NCI-H526 (cell line): ENCODE measurements at regions not wholly inside any gene's neighbourhood (a gene's known extent, or its start where the extent isn't known, plus 50 kb on each side); places are given as distances from the start of the nearest gene placed in this dataset.

Experiments
- DNase-seq, 2 experiments: peaks; one replicate each; lab custom pipeline; 2025; lab: John Stamatoyannopoulos, UW

DNA sequence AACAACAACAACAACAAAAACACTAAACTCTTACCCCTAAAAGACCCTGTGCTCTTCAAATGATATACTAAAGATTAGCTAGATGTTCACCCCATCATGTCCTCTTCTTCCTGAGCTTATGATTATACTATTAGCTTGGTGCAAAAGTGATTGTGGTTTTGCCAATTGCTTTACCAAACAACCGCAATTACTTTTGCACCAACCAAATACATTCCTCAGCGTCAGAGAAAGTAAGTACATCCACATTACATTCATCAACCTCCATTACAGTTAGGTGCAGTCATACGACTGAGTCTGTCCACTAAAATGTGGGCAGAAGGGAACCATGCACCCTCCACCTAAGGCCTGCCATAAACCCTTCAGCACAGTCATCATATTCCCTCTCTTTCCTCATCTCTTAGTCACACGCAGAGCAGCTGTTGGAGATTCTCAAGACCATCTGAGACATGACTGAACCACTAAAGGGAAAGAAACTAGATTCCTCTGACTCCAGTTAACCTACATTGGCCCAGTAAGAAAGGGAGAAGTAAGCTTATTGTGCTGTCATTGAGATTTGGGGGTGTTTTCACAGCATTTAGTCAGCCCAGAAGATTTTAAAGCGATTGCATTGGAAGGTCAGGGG is 181.6 kb upstream of the TLE4 start:
- DNase-seq = no peak

DNA sequence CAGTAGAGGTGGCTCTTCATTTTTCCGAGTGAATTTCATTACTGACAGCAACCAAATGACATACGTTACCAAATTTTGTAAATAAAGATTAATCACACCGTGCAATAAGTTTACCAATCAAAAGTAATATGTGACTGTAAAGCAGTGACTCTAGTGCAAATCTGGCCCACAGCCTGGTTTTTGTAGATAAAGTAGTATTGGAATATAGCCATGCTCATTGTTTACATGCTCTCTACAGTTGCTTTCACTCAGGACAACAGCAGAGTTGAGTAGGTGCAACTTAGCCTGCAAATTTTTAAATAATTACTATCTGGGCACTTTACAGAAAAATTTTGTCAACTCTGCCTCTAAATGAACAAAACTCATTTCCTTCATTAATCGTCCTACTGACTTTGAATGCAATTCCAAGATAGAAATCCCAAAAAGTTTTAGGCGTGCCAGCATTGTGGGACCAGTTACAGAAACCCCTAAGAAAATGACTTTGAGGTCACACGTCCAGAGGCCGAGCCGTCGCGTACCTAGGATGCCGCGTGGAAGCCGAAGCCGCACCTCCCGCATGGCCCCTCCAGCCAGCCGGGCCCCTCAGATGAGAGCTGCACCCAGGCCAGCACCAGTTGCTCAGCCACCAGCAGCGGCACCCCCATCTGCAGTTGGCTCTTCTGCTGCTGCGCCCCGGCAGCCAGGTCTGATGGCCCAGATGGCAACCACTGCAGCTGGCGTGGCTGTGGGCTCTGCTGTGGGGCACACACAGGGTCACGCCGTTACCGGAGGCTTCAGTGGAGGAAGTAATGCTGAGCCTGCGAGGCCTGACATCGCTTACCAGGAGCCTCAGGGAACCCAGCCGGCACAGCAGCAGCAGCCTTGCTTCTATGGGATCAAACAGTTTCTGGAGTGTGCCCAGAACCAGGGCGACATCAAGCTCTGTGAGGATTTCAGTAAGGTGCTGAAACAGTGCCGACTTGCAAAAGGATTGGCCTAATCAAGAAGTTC is 180.7 kb upstream of the TLE4 start:
- DNase-seq = no peak

DNA sequence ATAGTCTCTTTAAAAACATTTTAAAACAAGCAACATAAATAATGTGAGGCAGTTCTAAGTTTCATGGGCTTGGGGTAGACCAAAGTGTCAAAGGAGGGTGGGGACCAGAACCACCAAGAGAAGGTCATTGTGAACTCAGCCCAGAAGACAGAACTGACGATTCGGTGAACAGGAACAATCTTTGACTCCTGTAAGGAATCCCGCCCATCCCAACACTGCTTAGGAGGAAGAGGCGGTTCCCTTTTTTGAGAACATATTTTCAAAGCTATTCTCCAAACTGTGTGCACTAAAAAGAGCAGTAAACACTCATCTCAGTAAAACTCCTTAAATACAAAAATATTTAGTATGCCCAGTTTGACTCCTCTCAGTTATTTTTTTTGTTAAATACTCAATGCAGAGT is 176.5 kb upstream of the TLE4 start:
- DNase-seq = no peak

DNA sequence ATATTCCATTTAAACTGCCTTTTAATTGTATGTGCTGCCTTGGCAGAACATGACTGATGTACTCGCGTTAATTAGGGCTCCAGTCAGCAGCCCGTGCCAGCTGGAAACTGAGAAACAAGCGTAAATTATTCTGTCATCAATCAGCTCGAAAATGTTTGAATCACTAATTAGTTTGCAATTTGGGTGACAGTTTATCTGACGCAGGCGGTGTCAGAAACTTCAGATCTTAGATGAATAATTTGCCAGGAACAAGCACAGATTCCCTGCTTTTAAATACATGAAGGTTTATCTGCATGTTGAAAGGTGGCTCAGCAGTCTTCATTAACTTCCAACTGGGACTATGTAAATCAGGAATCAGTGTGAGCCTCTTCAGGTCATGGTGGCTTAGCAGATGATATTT is 176.0 kb upstream of the TLE4 start:
- DNase-seq = peak in 1 of 2 experiments; percentile 0

DNA sequence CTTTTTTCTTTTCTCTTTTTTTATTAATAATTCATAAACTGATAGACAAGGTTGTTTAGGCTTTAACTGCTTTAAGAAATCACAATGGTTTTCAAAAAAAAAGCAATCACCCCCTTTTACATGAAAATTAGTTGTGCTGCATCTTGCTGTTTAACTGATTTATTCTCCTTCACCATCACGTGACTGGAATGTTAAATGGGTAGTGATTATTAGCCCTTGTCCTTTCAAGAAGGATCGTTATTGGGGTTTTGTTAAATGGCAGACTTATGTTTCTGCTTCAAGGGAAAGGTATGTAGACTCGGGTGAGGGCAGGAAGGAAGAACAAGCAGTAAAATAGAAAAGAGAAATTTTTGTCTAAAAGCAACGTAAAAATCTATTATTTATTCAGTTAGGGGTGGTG is 175.6 kb upstream of the TLE4 start:
- DNase-seq = no peak

DNA sequence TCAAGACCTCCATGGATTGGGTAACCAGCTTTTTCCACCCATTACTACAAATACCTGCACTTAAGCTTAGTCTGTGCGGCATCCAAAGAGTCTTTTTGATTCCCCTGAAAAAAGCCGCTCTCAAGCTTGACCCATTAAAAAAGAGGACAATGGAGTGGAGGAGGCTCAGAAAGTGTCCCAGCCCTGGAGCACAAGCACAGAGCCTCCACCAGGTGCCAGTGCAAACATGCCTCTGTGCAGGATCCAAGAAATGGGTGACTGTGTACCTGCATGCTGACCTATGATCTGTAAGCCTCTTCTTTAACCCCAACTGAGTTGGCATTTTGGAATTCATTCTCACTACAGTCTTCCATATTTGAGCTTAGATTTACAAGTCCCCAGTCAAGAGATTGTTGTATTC is 168.3 kb upstream of the TLE4 start:
- no peak for DNase-seq

DNA sequence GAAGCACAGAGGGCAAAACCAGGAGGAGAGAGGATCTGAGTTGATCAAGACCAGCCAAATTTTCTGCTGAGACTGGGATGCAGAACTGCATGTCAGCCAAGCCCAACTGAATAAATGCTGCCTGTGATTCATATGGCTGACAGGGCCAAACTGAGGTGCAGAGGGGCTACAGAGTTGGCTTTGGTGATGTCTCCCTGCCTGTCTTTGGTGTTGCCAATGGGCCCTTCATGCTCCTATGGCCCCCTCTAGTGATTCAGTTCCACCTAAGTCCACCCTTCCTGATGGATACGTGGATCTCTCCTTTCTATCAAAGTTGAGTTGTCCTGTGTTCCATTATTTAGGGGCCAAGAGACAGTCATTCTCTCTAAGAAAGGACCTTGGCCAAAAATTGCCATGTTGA is 163.6 kb upstream of the TLE4 start:
- no peak for DNase-seq

DNA sequence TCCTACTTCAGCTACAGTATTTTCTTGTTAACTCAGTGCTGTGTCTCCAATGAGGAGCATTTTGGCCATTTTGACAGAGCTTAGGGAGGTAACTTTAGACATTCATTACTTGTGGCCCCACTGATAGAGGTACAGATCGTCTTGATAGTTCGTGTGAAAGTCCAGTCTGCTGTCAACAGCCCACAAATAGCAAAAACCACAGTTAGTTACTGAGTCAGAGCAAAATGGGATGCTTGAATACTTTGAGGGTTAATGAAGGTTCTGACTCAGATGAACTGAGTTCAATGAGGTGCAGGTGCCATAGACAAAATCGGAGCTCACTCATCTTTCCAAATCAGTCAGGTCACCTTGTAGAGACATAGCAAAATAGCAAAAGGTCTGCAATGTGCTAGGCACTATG is 163.1 kb upstream of the TLE4 start:
- DNase-seq = no peak

DNA sequence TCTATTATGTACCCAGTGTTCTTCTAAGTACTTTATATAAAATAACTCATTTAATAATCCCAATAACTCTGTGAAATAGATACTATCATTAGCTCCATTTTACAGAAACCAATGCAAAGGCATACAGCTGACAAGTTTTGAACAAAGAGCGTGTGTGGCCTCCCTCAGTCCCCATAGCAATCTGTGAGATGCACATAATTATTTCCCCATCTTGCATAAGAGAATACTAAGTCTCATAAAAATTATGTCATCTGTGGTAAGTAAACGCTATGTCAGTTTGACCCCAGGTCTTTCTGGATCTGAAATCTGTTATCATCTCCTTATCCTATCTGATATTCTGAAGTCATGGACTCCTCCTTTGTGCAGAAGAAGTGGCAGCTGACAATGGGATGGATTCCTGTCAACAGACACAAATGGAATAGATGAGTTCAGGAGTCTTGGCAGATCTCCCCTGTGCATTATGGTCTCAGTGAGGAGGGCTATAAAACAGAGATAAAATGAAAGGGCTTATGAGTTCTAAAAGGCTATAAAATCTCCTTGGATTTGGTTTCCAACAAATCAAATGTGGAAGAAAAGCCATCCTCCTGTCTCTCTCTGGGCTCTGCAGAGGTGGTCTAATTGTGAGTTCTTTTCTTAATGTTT is 162.5 kb upstream of the TLE4 start:
- DNase-seq = no peak

DNA sequence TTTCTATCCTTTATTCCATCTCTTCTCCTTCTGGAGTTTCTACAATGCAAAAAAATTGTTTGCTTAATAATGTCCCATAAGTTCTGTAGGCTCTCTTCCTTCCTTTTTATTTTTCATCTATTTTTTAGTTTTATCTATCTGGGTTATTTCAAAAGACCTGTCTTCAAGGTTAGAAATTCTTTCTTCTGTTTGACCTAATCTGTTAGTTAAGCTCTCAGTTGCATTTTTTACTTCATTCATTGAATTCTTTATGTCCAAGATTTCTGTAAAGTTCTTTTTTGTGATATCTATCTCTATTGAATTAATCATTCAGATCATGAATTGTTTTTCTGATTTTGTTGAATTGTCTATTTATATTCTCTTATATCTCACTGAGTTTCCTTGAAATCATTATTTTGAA is 145.9 kb upstream of the TLE4 start:
- no peak for DNase-seq

DNA sequence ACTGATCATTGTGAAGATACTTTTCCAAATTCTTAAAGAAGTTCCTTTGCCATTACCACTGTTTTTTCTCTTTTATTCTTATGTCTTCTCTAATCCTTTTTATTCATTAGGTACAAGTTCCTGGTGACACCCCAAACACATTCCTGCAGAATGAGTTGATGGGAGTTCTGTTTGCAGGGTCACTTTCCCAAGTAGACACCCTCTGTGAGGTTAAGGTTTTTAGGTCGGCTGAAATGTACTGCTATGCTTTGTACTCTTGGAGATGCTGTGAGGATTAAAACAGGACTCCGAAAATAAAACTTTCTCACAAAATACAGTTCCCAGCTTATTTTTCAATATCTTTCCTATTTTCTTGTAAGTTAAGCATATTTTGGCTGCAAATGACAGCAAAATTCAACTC is 143.3 kb upstream of the TLE4 start:
- DNase-seq = no peak

DNA sequence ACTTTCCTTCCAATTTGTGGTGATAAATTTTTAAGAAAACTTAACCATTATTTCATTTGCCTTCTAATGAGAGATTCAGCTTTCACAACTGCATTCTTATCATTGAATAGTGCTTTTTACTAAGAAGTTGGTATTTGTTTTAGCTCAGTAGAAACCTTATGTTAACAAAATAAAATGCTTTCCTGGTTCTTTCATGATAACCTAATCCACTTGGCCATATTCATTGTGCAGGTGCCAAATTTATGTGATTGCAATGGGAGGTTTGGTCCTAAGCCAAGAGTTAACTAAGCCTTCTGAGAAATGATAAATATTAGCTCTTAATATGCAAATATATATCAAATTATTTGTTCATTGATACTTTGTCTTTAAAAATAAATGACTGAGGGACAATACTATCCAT is 141.1 kb upstream of the TLE4 start:
- DNase-seq = no peak

DNA sequence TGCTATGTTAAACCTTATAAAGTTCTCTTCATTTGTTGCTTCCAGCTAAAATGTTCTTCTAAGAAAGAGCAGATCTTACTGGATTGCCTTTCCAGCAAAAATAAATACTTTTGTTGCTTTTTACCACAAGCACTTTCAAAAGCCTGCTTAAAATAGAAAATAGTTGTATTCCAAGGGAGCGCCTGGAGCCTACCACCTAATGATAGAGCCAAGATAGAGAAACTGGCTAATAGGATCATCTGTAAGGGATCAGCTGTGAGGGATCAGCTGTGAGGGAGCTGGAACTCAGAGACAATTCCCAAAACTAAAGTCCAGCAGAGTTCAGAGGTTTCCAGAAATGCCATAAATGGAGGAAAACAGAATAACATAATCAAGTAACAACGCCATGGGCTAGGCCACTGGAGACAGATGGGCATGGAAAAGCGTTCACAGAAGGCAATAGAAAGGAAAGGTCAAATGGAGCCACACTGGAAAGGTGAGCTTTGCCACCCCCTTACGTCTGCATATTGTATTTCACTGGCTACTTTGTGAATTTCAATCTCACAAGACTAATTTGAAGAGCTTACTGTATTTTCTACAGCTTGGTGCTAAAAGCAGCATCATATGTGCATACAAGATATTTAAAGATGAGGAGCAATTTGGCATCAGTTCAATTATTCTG is 140.6 kb upstream of the TLE4 start:
- DNase-seq = peak in 1 of 2 experiments; percentile 3

DNA sequence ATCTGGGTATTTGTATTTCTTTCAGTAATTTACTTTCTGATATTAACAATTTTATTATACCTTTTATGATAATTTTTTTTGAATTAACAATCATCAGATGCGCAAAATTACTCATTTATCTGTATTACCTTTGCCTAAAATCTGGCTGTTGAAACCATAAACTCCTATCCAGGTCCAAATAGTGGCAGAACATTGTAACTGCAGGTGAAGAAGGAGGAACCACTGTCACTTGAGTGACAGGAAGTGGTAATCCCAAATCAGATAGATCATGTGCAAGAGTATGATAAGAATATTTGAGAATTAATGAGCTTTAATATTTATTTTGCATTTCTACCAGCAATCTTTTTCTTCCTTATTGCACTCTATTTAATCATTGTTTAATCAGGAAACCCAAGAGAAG is 139.3 kb upstream of the TLE4 start:
- no peak for DNase-seq

DNA sequence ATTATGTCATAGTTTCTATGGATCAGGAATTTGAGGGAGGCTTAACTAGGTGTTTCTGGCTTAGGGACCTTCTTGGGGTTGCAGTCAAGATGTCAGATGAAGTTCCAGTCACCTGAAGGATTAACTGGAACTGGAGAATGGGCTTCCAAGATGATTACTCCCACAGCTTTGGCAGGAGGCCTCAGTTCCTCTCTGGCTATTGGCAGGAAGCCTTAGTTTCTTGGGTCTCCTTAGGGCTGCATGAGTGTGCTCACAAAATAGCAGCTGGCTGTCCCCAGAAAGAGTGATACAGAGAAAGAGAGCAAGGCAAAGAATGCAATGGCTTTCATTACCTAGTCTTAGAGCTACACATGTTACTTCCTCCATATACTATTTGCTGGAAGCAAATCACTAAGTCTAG is 138.1 kb upstream of the TLE4 start:
- DNase-seq = no peak

DNA sequence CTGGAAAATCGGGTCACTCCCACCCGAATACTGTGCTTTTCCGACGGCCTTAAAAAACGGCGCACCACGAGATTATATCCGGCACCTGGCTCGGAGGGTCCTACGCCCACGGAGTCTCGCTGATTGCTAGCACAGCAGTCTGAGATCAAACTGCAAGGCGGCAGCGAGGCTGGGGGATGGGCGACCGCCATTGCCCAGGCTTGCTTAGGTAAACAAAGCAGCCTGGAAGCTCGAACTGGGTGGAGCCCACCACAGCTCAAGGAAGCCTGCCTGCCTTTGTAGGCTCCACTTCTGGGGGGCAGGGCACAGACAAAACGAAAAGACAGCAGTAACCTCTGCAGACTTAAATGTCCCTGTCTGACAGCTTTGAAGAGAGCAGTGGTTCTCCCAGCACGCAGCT is 132.5 kb upstream of the TLE4 start:
- DNase-seq = peak; percentile 25 to 28

DNA sequence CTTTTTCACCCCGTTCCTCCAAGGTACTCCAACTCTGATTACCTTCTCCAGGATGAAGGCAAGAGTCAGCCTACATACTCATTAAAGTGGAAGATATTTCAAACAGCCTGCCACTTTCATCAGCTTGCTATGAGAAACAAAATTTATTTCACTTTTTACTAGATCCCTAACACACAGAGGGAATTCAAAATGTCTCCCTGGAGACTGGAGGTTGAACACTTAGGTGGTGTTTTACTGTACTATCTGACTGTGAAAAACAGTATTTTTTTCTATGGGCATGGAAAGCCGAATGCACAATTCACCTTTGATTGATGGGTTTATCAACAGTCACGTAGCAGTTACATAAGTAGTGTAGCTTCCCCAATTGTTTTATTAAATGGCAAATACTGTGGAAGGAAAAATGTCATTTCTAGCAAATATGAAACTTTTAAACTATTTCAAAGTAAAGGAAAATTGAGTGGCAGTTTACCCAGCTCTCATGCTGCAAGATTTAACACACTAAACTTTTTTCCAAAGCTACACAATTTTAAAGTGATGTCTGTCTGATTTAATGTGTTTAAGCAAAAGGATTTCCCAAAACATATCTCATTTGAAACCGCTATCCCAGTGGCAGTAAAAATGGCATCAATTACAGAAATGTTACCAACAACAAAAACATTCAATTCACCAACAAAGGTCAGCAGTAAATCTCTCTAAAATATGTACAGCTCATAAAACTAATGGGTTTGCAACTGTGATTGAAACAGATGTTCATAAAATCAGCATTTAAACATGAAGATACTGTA is 125.0 kb upstream of the TLE4 start:
- no peak for DNase-seq

DNA sequence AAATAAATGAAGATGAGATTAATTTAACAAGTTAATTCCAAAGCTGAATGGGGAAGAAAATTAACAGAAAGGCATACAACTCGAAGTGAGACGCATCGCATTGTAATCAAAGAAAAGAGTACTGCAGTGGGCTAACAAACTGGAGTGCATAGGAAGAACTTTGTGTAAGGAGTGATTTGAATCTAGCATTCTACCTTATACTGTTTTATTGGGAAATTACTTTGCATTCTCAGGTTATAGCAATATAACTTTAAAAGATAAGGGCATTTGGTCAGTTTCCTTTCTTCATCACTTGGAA is 124.5 kb upstream of the TLE4 start:
- no peak for DNase-seq

DNA sequence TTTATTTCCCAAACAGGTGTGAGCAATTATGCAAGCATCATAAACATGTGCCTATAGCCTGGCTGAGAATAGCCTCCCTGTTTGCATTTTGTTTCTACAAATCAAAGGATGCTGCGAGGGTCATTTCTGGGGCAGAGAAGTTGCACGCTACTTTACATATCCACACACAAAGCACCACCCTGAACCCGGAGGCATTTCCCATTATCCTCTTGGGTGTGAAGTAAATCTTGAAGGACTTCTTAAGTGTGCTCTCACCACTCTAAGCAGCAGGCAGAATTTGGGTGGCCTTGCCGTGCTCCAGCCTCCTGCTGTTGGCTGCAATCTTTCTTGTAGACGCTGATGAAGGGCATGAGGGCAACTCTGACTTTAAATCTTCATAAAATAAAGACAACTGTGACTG is 124.0 kb upstream of the TLE4 start:
- no peak for DNase-seq

DNA sequence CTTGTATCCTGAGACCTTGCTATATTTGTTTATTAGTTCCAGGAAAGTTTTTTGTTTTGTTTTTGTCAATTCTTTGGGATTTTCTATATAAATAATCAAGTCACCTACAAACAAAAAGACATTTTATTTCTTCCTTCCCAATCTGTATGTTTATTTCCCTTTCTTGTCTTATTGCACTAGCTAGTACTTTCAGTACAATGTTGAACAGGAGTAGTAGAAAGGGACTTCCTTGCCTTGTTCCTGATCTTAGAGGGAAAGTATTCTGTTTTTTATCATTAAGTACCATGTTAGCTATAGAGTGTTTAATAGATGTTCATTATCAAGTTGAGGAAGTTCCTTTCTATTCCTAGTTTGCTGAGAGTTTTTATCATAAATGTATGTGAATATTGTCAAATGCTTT is 119.5 kb upstream of the TLE4 start:
- DNase-seq = no peak

DNA sequence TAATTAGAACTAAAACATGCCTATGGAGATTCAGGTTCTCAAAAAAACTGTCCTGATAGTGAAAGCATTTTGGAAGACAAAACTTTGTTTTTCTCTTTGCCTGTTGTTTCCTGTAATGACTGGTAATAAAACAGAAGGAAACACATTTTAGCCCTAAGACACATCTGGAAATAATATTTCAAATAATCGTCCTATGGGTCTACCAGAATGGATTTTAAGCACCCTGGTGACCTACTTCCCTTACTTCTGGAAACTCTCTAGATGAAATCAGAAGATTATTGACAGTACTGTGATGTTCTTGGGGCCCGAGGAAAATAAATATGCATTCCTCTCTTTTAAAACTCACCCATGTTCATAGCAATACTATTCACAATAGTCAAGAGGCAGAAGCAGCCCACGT is 110.1 kb upstream of the TLE4 start:
- no peak for DNase-seq

DNA sequence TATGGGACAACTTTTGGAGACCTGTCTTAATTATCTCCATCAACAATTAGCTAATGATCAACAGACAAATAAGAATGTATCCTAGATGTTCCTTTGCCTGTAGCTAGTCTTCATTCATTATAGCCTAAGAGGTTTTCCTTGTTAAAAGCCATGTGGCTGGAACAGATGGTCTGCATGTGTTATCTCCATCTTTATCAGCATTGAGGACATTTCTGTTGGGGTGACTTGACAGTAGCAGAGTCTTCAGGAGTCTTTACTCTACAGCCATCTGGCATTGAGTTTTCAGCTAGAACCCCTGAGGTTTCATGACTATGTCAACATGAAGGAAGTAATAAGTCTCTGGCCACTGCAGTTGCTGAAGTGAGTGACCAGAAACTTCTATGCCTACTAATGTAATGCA is 106.6 kb upstream of the TLE4 start:
- DNase-seq = no peak
